ENCODE measurements at regions not wholly inside any gene's neighbourhood (a gene's known extent, or its start where the extent isn't known, plus 50 kb on each side); places are given as distances from the start of the nearest gene placed in this dataset.
"Not testable (repeated sequence)": the region's sequence is repeated elsewhere in the genome, so short reads cannot be mapped to it uniquely, and the experiment has no call there.

- DNase-seq (ENCODE audit: low read depth in 3 of 3): no peak
Measured at GRCh38 chr22:27094633-27095308, 437.4 kb downstream of the MIAT start.

GRCh38 chr22:27097506-27097905 is 440.1 kb downstream of the MIAT start:
- DNase-seq (ENCODE audit: low read depth in 3 of 3): no peak

DNA sequence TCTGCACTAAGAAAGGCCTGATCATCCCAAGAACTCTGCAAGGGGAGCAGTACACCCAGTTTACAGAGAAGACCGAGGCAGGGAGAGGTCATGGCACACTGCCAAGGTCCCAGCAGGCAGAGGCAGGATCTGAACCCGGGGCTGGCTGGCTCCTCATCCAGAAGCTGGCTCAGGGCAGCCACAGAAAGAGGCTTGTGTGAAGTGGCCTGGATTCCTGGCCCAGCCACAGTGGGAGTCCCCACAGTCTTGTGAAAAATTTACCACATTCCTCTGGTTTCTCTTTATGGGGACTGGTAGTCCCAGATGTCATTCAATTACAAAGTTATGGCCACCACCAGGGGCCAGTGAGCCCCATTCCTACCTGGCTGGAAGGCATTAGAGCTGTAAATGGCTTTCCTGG is 440.5 kb downstream of the MIAT start:
- DNase-seq (ENCODE audit: low read depth in 3 of 3): no peak

DNA sequence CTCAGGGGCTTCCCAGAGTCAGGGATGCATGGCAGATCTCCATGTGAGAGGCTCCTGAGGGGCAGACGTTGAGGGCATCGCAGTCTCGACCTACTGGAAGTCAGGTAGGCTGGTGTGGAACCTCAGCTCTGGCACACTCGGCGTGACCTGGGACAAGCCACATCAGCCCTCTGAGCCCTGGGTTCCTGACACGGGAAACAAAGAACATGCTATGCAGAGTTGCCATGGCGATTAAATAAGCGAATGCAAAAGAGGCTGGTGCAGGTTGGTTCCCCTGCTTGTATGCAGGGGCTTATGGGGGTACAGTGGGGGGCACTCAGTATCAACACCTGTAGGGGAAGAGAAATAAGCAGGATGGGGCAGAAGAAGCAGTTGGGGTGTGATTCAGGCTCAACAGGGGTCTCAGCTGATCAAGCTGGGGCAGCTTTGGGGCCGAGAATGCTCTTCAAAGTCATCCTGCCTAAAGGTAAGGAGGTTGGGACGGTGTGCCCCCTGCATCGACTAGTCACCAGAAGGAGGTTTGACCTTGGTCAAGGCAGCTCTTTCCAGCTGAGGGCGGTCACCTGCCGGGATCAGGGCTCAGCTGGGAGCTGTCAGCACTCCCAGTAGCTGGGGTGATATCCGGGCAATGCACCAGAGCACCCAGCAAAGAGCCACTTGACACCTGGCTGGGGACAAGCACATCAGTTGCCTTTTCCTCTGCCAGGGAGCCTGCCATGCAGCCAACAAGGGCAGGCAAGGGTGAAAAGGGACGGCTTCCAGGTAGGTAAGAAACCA is 442.7 kb downstream of the MIAT start:
- DNase-seq (ENCODE audit: low read depth in 3 of 3): no peak

DNA sequence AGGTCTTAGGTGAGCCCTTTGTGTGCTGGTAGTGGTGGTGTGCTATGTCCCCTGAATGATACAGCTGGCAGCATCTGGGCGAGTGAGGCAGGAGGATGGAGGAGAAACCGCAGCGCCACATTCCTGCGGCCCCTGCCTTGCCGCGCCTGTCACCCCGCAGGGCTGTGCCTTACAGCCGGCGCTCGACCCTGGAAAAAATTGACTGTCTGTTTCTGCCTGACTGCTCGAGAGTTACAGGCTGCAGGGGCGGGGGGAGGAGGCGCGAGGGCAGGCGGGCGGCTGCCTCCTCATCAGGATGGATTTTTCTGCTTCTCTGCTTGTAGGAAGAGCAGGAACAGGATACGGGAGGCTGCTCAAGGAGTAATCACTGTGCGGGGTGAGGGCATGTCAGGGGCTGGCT is 443.4 kb downstream of the MIAT start:
- no peak for DNase-seq (ENCODE audit: low read depth in 3 of 3)

DNA sequence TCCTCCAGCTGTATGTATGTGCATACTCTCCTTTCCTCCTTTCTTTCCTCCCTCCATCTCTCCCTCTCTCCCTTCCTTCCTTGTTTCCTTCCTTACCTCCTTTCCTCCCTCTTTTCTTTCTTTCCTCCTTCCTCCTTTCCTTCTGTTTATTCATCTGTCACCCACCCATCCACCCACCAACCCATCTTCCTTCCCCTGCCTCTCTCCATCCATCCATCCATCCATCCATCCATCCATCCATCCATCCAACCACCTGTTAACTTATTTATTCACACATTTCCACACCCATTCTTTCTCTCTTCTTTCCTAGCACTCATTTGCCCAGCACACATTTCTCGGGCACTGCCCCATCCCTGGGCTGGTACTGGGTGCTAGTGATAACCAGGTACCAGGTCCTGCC is 443.9 kb downstream of the MIAT start:
- no peak for DNase-seq (ENCODE audit: low read depth in 3 of 3)

DNA sequence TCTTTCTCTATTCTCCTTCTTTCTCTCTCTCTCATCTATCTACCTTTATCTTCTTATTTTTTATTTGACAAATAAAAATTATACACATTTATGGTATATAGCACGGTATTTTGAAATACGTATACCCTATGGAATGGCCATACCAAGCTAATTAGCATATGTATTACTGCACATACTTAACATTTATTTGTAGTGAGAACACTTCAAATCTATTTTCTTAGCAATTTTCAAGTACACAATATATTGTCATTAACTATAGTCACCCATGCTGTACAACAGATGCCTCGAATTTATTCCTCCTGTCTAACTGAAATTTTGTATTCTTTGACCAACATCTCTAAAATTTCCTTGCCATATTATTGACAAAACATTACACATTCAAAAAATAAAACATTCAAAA is 447.1 kb downstream of the MIAT start:
- DNase-seq (ENCODE audit: low read depth in 3 of 3): no peak

DNA sequence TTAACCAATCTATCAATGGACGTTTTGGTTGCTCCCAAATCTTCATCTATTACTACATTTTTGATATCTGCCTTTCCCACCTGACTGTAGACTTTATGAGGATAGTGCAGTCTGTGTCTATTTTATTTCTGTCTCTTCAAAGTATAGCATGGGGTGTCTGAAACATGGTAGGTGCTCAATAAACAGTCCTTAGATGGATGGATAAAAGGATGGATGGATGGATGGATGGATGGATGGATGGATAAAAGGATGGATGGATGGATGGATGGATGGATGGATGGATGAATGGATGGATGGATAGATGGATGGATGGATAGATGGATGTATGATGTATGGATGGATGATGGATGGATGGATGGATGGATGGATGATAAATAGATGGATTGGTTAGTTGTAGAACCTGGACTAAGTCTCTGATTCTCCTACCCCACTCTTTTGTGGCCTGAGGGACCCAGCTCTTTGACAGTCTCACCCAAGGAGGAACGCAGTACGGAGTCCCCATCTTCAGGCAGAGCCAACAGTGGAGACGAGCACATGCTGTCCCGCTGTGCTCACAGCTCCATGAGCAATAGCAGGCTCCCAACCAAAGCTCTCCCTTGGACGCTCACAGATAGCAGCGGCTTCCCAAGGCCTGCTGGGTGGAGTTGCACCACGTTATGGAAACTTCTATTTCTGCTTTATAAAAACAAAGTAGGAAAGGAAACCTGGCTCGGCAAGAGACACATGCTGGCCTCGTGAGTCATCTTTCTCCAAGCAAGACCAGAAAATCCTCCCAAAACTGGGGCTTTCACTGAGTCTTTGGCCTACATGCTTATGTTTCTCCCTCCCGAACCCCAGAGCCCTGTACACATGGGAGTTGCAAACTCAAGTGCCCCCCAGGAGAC is 448.0 kb downstream of the MIAT start:
- no peak for DNase-seq (ENCODE audit: low read depth in 3 of 3)

- no peak for DNase-seq (ENCODE audit: low read depth in 3 of 3)
Measured at GRCh38 chr22:27106985-27107384, 449.6 kb downstream of the MIAT start.

GRCh38 chr22:27107386-27107785 is 450.0 kb downstream of the MIAT start:
- DNase-seq (ENCODE audit: low read depth in 3 of 3): no peak

- DNase-seq (ENCODE audit: low read depth in 3 of 3): no peak
Measured at GRCh38 chr22:27107824-27108223, 450.4 kb downstream of the MIAT start.

GRCh38 chr22:27108425-27109114 is 451.2 kb downstream of the MIAT start:
- no peak for DNase-seq (ENCODE audit: low read depth in 3 of 3)

GRCh38 chr22:27109406-27109805 is 452.0 kb downstream of the MIAT start:
- not testable (repeated sequence) for DNase-seq (ENCODE audit: low read depth in 3 of 3)

GRCh38 chr22:27110665-27111451 is 453.5 kb downstream of the MIAT start:
- no peak for DNase-seq (ENCODE audit: low read depth in 3 of 3)

DNA sequence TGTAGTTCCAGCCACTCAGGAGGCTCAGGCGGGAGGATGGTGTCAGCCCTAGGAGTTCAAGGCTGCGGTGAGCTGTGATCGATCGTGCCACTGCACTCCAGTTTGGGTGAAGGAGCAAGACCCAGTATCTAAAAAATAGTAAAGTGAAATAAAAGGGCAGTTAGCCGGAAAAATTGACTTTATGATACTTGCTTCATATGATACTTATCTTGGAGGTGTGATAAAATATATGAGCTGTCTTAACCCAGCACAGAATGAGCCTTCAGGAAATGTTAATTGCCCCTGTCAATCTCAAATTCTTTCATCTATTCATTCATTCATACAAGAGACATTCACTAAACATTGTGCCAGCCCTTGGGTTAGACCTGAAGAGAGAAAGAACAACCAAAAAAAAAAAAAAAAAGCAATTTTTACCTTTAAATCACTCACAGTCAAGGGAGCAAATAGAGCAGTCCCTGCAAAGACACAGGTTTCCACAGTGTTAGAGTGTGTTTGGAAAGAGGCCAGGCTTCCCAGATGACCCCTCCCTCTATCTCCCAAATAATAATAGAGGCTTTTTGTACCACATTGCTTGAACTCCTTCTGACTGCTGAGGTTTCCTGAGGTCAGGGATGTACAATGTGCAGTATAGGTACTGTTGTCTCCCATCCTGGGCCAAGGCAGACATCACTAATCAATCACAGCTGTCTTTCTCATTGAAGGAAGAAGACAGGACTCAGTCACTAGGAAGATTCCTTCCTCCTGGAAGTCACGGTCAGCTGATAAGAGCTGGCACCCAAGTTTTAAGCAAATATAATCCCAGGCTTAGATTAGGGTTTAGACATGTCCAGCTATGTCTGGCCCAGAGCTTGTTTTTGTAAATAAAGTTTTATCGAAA is 454.6 kb downstream of the MIAT start:
- no peak for DNase-seq (ENCODE audit: low read depth in 3 of 3)

DNA sequence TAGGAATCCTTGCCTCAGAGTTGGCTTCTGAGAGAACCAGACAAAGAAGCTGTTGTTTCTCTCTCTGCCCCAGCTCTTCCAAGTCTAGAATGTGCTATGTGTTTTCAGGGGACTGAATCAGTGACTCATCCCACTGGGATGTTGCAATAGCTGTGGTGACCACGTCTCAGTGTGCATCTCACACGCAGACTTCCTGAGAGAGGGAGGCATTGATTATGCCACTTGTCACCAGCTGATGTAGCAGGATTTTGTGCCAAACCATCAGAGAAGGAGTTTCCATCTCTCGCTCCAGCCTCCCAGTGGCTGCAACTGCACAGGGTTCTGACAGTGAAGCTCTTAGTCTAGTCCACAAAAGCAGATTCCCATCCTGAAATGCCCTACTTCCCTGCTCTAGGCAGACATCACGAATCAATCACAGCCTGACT is 455.8 kb downstream of the MIAT start:
- DNase-seq (ENCODE audit: low read depth in 3 of 3): no peak

- DNase-seq (ENCODE audit: low read depth in 3 of 3): no peak
Measured at GRCh38 chr22:27113641-27114040, 456.3 kb downstream of the MIAT start.

- no peak for DNase-seq (ENCODE audit: low read depth in 3 of 3)
Measured at GRCh38 chr22:27114186-27114585, 456.8 kb downstream of the MIAT start.

GRCh38 chr22:27115410-27115809 is 458.0 kb downstream of the MIAT start:
- no peak for DNase-seq (ENCODE audit: low read depth in 3 of 3)

- DNase-seq (ENCODE audit: low read depth in 3 of 3): no peak
Measured at GRCh38 chr22:27115816-27116256, 458.4 kb downstream of the MIAT start.

All from stimulated activated CD4-positive, alpha-beta T cell treated with anti-CD3 and anti-CD28 coated beads, TNF-alpha, amount 100 ng/mL, for 4 hours (primary cell).